Fibroblast of lung (primary cell): ENCODE measurements at regions not wholly inside any gene's neighbourhood (a gene's known extent, or its start where the extent isn't known, plus 50 kb on each side); places are given as distances from the start of the nearest gene placed in this dataset.

Experiments used
- DNase-seq, 2 donors: peaks; one replicate each; pipeline versions ENCODE4 v3.0.0 to v3.0.0-alpha.2; 2010; ENCODE audit warnings: low read depth in 2 of 2
- H2AFZ ChIP-seq: 2 replicates; pipeline ENCODE4 v1.5.1; 2012; ENCODE audit warnings: low read length, control low read depth, inconsistent platforms
- H3K27ac ChIP-seq: 2 replicates; pipeline ENCODE4 v1.5.1; 2011; ENCODE audit warnings: low read length, control low read depth; ENCODE audit not compliant: insufficient read depth
- H3K27me3 ChIP-seq: 2 replicates; pipeline ENCODE4 v1.5.1; 2011; ENCODE audit warnings: mild to moderate bottlenecking, low read length; ENCODE audit not compliant: control insufficient read depth, insufficient read depth
- H3K36me3 ChIP-seq: 2 replicates; pipeline ENCODE4 v1.5.1; 2011; ENCODE audit warnings: low read length; ENCODE audit not compliant: control insufficient read depth, insufficient read depth
- H3K4me1 ChIP-seq: 2 replicates; pipeline ENCODE4 v1.5.1; 2011; ENCODE audit warnings: low read length; ENCODE audit not compliant: control insufficient read depth, insufficient read depth; ENCODE audit errors: extremely low read depth
- H3K4me2 ChIP-seq: 2 replicates; pipeline ENCODE4 v1.5.1; 2011; ENCODE audit warnings: low read length, control low read depth; ENCODE audit not compliant: insufficient read depth; ENCODE audit errors: extremely low read depth
- H3K4me3 ChIP-seq, 4 experiments: fragments of 200-600 bp in 1 of 4; sonication (generic) in 1 of 4; replicated peaks in 1 of 4; 2 replicates each; pipeline ENCODE4 v1.5.1; 2011 to 2016; ENCODE audit warnings: low read length in 4 of 4, low read depth in 3 of 4, mild to moderate bottlenecking in 3 of 4, control low read depth in 2 of 4, inconsistent platforms in 1 of 4, mixed read lengths in 1 of 4; ENCODE audit not compliant: insufficient read depth in 1 of 4; ENCODE audit errors: control extremely low read depth in 1 of 4
- H3K79me2 ChIP-seq: 2 replicates; pipeline ENCODE4 v1.5.1; 2012; ENCODE audit warnings: mild to moderate bottlenecking, low read length, inconsistent platforms; ENCODE audit not compliant: control insufficient read depth, insufficient read depth
- H3K9ac ChIP-seq: 2 replicates; pipeline ENCODE4 v1.5.1; 2011; ENCODE audit warnings: mild to moderate bottlenecking, low read length, control low read depth; ENCODE audit not compliant: insufficient read depth
- H3K9me3 ChIP-seq: 2 replicates; pipeline ENCODE4 v1.5.1; 2012; ENCODE audit warnings: low read depth, low read length; ENCODE audit not compliant: control insufficient read depth, insufficient read depth
- H4K20me1 ChIP-seq: 2 replicates; pipeline ENCODE4 v1.5.1; 2011; ENCODE audit warnings: low read length; ENCODE audit not compliant: control insufficient read depth, insufficient read depth; ENCODE audit errors: extremely low read depth
- CTCF ChIP-seq, 2 donors: IDR thresholded peaks in 1 of 2; conservative IDR thresholded peaks in 1 of 2; 1 replicate in 1 of 2; 2 replicates in 1 of 2; pipeline ENCODE4 v1.5.1; 2011 to 2012; ENCODE audit warnings: low read length in 2 of 2, control low read depth in 1 of 2, inconsistent platforms in 1 of 2, low read depth in 1 of 2, mild to moderate bottlenecking in 1 of 2
- EZH2 ChIP-seq: IDR thresholded peaks from 2 replicates; pipeline ENCODE4 v1.5.1; 2012; ENCODE audit warnings: low read length, control low read depth, mild to moderate bottlenecking; ENCODE audit errors: missing control alignments

- Histone ChIP-seq H3K79me2 (no peaks in the 10 kb centered on the region), H3K9me3 (no peaks in the 10 kb centered on the region), H3K9ac (no peak overlapping the region), H3K27ac (no peak overlapping the region), H4K20me1 (no peaks in the 10 kb centered on the region), H3K36me3 (no peaks in the 10 kb centered on the region), H3K27me3 (no peaks in the 10 kb centered on the region), H3K4me2 (no peak overlapping the region), H2AFZ (no peak overlapping the region), H3K4me3 (no peak overlapping the region), H3K4me1 (no peaks in the 10 kb centered on the region)
- TF ChIP-seq CTCF (conservative IDR thresholded peaks at IDR 0.05 in 1 of 2, IDR thresholded peaks at IDR 0.05 in 1 of 2; ENCODE audit: low read depth in 1 of 2, low read length in 2 of 2) (no peak), EZH2 (no peak)
- no peak for DNase-seq
Observed at GRCh38 chr16:52002026-52002425, 544.9 kb downstream of the TOX3 start.

GRCh38 chr16:51996516-51996915 is 550.4 kb downstream of the TOX3 start:
- Histone ChIP-seq H3K27me3 (no peaks in the 10 kb centered on the region), H3K4me2 (no peak overlapping the region), H3K4me1 (no peaks in the 10 kb centered on the region), H3K79me2 (no peaks in the 10 kb centered on the region), H2AFZ (no peak overlapping the region), H3K27ac (no peak overlapping the region), H3K9ac (no peak overlapping the region), H4K20me1 (no peaks in the 10 kb centered on the region), H3K4me3 (no peak overlapping the region), H3K36me3 (no peaks in the 10 kb centered on the region), H3K9me3 (no peaks in the 10 kb centered on the region)
- TF ChIP-seq EZH2 (no peak), CTCF (conservative IDR thresholded peaks at IDR 0.05 in 1 of 2, IDR thresholded peaks at IDR 0.05 in 1 of 2; ENCODE audit: low read depth in 1 of 2, low read length in 2 of 2) (no peak)
- no peak for DNase-seq

DNA sequence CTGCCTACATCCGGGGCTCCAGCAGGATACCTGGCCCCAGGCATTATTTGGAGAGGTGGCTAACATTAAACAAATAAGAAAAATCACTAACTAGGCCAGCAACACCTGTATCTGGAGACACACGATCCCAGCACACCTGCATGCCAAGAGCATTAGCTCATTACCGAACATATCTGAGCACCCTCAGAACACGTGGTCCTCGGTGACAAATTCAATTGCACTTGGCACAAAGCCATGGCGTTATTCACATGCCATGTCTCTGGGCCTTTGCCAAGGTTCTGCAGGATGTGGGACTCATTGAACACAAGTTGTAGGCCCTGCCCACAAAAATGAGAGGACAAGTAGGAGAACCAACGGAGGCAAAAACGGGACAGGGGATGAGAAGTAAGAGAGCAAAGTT is 552.3 kb downstream of the TOX3 start:
- DNase-seq, result peak in 1 of 2 donors; percentile 8

More for the DNA sequence above, 552.3 kb downstream of the TOX3 start:
- H3K79me2 ChIP-seq, result no peaks in the 10 kb centered on the region
- no peak overlapping the region for H3K27ac ChIP-seq
- no peaks in the 10 kb centered on the region for H3K9me3 ChIP-seq
- H4K20me1 ChIP-seq, result no peaks in the 10 kb centered on the region
- no peaks in the 10 kb centered on the region for H3K27me3 ChIP-seq
- TF ChIP-seq EZH2 (no peak), CTCF (conservative IDR thresholded peaks at IDR 0.05 in 1 of 2, IDR thresholded peaks at IDR 0.05 in 1 of 2; ENCODE audit: low read depth in 1 of 2, low read length in 2 of 2) (no peak)
- no peaks in the 10 kb centered on the region for H3K36me3 ChIP-seq
- no peak overlapping the region for H3K4me2 ChIP-seq
- no peak overlapping the region for H2AFZ ChIP-seq
- H3K4me3 ChIP-seq, result no peak overlapping the region
- H3K4me1 ChIP-seq, result no peaks in the 10 kb centered on the region
- no peak overlapping the region for H3K9ac ChIP-seq
